DMS53 treated with DMSO at 0.1 percent for 48 hours (cell line): ENCODE measurements at regions not wholly inside any gene's neighbourhood (a gene's known extent, or its start where the extent isn't known, plus 50 kb on each side); places are given as distances from the start of the nearest gene placed in this dataset.

ENCODE experiments used
- DNase-seq: peaks from one replicate; lab custom pipeline; 2025; ENCODE audit not compliant: unreplicated experiment; lab: John Stamatoyannopoulos, UW

DNA sequence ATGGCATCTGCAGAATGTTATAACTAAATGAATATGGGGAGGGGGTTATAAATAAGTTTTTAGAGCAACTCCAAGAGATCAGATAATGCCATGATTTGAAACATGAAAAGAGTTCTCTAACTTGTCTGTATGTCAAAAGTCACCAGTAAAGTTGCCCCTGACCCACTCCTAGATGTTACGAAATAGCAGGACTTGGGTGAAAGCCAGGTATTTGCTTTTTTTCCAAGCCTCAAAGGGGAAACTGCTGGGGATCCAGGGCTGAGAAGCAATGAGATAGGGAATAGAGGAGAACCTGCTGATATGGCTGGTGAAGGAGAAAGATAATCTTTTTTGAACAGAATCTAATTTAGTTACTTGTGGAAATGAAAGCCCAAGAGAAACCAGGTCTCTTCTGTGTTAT lies 191.5 kb upstream of the CDH20 start:
- no peak for DNase-seq

DNA sequence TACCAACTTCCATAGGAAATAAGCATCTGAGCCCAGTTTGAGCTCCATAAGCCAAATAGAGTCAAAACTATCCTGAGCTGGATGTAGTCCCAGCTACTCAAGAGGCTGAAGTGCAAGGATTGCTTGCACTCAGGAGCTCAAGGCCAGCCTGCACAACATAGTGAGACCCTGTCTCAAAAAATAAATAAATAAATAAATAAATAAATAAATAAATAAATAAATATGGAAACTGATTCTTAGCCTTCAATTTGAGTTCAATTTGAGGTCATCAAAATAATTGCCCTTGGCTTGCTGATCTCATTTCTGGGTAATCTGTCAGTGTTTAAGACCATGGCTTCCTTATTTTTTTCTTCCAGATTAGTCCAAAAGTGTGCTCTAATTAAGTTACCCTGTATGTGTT lies 184.9 kb upstream of the CDH20 start:
- DNase-seq = no peak

DNA sequence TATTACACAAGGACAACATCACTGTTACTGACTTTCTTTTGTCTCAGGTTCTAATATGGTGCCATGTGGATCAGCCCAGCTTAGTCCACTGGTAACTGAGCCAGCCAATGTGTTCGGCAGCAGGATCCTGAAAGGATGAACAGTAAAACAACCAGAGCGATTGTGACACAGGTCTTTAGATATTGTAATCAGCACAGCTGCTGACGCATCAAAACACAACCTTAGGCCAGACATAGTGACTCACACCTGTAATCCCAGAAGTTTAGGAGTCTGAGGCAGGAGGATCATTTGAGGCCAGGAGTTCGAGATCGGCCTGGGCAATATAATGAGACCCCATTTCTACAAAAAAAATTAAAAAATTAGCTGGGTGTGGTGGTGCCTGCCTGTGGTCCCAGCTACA lies 183.4 kb upstream of the CDH20 start:
- DNase-seq = no peak

DNA sequence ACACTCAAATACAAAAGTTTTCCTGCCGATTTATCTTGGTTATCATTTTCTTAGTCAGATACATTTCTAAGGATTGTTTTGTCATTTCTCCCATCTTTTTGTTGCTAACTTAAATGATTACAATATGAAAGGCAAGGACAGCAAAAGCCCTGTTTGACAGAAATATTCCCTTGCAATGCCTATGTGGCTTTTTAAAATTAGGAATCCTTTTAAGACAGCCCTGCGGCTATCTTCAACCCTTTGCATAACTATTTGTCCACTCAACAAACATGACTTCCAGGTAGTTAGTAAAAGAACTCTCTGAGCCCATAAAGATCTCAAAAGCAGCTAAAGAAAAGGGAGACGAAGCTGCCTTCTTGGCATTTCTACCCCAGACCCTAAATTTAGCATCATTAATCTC lies 179.7 kb upstream of the CDH20 start:
- no peak for DNase-seq

DNA sequence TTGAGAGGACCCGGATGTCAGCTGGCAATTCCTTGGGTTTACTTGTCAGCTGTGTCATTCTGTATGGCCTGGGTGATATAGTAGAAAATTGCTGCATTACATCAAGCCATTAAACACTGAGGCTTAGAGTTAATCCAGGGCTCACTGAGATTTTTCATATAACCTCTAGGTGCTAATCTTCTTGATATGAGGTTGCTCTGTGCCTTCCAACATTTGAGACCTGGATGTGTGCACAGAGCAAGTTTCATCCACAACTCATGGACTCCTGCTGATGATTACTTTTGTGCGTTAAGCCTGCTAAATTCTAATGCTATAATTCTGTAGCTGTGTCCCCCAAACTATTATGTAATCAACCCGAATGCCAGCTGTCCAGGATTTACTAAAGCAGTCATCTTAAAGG lies 178.4 kb upstream of the CDH20 start:
- no peak for DNase-seq

DNA sequence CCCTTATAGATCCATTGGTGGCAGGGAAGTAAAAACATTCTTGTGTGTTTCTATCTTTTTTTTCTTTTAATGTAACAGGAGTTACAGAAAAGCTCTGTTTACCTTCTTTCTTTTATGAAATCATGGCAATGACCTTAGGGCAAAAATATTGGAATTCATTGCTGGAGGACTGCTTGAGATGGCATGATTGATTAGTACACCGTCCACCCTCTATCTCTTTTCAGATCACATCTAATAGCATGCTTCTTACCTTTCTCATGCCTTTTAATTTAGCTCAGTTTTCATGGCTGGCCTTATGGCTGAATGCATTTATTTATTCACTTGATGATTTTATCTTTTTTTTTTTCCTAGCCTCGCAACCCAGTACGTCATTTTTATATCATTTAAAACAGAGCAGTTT lies 177.6 kb upstream of the CDH20 start:
- no peak for DNase-seq

DNA sequence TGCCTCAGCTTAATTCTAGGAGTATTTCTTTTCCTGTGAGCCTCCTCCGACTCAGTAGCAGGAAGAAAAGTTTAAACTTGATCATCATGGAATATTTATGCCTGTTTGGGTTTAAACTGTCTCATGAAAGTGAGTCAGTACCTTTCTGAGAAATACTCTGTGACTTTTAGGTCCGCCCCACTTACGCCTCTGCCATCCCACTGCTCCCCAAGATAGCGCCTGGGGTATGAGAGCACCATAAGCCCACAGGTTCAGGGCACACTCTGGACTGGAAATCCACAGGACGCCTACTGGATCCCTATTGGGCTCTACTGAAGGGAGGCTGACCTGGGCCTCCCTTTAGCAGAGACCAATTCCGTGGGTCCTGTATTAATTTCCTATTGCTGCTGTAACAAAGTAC lies 175.8 kb upstream of the CDH20 start:
- no peak for DNase-seq

DNA sequence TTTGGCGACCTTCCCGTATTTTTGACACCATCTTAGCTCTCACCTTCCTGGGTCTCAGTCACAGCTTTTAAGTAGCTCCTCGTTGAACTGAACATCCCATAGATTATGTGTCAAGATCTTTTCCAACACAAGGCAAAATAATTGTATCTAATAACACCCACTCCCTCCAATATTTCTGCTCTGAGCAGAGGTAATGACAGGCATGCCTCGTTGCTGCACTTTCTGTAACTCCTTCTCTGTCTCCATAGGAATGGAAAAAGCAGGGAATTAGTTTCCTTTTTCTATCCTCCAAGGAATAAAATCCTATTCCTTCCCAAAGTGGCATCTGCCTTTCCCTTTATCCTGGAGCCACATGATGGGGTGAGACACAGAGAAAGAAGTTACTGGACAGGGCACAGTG lies 174.0 kb upstream of the CDH20 start:
- DNase-seq = no peak

DNA sequence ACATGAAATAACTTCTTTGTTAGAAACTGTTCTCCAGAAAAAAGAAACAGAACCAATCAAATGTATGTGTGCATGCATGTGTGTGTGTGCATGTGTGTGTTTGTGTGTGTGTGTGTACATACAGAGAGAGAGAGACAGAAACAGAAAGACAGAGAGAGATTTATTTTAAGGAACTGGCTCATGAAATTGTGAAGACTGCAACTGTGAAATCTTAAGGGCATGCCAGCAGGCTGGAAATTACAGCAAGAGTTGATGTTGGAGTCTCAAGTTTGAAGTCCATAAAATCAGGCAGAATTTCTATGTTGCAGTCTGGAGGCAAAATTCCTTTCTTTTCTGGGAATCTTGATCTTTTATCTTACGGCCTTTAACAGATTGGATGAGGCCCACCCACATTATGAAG lies 168.9 kb upstream of the CDH20 start:
- DNase-seq = no peak

DNA sequence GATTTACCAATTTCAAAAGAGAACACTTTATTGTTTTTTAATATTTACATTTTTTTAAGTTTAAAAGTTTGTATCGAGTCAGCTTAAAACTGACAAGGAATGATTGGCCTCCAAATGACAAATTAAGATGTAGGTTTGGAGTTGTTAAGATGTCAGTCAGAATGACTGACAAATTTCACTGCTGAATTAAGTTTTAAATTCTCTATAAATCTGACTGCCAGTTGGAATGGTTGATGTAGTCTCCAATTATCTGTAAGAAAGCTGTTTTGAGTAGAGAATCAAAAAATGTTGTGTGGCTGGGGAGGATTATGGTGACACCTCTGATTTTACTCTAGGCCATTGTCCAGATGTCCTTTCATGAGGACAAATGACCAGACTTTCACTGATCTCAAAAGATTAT lies 165.3 kb upstream of the CDH20 start:
- DNase-seq = no peak

DNA sequence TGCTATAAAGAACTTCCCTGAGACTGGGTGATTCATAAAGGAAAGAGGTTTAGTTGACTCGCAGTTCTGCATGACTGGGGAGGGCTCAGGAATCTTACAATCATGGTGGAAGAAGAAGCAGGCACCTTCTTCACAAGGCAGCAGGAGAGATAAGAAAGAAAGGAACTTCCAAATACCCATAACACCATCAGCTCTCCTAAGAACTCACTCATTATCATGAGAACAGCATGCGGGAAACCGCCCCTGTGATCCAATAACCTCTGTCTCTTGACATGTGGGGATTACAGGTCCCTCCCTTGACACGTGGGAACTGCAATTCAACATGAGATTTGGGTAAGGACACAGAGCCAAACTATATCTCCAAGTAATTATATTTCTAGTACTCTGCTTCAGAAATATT lies 163.8 kb upstream of the CDH20 start:
- no peak for DNase-seq

DNA sequence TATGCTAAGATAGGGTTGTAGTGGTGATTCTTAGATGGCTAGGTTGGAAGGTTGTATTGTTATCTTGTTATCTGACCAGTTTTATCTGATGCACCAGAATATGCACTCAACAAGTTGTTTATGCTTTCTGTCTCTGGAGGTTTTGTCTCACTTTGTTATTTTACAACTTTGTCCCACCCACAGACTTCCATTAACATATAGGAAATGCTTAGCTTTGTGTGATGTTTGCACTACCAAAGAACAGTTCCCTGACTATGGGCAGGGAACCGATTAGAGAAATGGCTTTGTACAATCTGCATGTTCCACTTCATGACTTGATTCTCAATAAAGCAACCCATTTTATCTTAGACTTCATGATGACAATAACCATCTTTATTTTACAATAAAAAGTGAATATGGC lies 160.6 kb upstream of the CDH20 start:
- no peak for DNase-seq

DNA sequence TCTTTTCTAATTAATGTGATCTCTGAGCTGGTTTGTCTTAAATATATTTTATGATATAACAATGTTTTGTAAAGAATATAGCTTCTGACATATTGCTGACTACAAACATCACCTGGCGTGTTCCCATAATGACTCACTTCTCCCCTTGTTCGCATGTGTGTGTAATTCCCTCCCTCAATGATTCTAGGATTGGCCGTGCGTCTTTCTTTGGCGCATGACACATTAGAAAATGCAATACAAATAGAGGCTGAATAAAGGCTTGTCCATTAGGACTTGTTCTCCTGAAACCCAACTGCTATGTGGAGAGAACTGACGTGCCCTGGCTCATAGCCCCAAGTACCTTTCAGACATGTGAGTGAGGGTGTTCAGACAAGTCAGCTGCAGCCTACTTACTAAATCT lies 159.7 kb upstream of the CDH20 start:
- no peak for DNase-seq

DNA sequence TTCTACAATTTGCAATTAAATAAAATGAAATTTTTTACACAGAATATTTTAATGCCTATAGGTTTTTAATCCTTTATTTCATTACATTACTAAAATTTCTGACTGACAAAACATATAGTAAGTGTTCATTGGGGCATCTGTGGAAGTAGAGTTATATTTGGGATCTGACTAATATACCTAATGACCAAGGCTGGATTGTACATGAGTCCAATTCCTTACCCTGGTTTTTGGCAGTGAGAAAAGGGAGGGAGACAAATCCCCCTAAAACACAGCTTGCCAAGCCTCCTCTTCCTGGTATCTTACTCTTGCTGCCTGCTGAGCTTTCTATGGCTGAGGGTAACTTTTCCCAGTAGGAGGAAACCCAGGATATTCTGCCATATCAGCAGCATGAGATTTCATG lies 149.4 kb upstream of the CDH20 start:
- no peak for DNase-seq

DNA sequence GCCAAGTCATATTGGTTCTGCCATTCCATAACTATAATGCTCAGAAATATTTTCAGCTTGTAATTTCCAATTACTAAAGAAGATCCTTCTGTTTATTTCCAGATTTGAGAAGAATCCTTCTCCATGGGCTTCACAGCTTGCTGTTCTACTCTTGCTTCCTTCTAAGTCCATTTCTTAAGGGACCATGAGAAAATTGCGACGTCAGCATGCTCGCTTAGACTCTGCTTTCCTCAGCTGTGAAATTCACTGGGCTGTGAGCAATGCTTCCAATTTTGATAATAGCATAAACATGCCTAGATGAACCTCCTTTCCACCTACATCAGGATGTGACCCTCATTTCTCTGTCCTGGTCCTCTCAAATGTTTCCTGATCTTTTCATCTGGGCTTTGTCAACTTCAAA lies 145.3 kb upstream of the CDH20 start:
- DNase-seq = no peak

DNA sequence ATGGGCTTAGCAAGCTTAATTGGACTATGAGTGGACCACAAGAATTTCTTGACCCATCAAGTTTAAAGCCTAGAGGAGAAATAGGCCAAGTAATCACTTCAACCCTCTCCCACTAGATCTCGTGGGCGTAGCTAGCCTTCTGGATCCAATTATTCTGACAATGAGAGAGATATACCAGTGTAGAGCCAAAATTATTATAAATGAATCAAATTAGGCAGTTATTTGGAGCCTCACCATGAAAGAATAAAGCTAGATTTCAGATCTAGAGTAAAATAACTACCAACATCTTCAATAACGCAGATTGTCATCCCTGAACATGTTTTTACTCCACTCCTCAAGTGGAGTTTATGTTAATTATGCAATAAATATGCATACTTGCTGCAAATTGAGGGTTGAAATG lies 143.9 kb upstream of the CDH20 start:
- no peak for DNase-seq

DNA sequence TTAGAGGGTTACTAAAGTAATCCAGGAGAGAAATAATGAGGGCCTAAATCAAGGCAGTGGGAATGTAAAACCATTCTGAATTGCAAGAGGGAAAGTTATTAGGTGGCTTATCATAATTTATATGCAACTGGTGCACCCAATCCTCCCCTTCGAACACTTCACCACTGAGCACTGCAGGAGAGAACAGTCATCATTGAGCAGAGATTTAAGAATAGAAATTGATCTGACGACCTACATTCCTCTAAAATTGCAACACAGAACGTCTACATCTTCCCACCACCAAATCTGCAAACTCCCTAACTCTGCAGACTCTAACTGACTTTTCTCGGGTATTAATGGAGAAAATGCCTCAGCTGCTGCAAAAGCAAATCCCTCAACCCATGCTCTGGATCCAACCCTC lies 138.5 kb upstream of the CDH20 start:
- DNase-seq = no peak

DNA sequence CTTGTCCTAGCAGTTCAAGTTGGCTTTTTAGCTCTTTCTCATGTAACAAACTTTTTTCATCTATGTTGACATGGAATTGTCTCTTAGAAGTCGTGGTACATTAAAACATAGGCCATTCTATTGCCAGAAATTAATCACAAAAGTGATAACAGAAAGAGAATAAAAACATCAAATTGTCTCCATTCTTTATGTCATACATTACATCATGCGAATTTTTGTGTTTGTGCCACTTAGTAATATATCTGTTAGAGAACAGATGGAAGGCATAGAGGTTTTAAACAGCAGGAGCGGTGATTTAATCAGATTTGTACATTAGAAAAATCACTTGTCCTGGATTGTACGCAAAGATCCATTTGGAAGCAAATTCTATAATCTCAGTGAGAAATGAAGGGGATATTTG lies 136.5 kb upstream of the CDH20 start:
- no peak for DNase-seq

DNA sequence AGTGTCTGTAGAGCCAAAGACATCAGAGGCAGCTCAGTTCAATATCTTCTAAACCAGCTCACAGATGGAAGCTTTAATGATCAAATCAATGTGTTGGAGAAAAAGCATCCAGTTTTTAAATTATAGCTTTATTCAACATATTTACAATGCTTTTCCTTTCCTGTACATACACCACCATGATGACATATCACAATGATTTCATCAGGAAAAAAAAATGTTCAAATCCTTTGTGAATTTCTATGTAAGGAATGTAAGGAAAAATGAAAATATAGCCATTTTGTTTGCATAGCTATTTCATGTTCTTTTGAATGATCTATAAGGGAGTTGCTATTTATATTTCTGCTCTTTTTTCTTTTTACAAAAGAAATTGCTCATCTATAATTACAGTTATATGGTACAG lies 134.7 kb upstream of the CDH20 start:
- DNase-seq = no peak

DNA sequence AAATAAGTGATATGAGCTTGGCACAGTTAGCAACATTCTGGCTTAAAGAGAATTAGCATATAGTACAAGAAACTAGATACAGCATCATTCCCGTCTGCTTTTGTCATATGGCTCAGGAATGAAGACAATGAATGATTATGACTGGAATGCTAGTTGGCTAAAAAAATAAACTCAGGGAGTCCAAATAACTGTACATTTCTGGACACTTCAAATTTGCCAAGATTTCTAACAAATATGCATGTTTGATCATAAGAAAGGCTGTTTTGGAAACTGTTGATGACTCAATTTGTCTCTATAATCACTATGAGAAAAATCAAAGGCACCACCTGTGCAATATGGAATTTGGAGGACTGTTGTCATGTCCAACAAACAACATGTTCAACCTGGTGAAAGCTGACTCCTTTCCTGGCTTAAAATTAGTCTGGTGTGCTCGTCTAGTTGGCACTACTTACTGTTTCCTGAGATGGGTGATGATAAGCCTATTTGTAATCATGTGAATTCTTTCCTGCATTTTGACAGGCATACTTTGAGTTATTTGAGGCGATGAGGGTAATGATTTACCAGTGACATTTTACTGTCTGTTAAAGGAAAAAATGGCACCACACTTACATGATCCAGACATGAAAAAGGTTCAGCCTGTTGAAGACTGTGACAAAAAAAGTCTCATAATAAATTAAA lies 133.9 kb upstream of the CDH20 start:
- no peak for DNase-seq

DNA sequence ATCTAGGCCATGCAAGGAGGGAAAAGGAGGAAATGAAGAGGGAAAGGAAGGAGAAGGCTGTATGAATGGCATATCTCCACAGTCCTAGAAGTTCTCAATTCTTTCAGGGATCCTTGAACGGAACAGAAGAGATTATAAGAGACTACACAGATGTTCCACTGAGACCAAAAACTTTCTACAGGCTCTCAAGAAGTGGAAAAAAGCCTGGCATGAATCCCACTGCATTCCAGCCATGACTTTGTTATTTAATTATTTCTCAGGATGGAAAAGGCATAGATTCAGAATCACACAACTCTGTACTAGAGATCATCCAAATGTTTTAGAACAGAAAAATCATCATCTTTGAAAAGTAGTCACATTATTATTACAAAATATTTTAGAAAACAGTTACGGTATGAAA lies 131.7 kb upstream of the CDH20 start:
- no peak for DNase-seq

DNA sequence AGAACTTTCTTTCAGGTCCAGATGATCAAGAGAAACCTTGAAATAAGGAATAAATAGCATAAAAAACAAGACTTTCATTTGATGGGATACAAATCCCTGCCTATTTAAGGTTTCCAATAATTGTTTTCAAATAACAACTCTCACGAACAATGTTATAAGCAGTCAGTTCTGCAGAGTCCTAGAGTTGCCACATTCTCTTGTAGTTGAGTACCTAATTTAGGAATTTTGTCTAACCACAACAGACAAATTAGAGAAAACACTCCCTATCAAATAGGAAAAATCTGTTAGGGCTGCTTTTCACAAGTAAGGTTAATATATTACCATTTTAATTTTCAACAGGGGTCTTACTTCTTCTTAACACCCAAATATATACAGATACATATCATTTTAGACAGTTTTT lies 130.1 kb upstream of the CDH20 start:
- no peak for DNase-seq

DNA sequence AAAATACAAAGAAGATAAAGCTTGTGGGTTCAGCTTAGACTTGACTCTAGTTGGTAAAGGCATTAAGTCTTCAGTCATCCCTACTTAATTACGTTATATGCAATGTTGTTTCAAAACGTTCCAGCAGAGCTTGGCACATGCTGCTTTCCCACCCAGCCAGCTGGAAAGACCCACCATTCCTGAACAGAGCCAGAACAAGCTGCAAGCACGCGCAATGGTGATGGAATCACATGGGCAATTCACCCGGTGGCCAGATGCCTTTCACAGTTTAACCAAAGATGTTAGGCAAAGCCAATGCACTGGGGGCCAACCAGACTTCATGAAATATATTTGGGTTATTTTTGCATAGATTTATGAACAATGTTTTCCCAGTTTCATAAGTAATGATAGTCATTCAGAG lies 123.4 kb upstream of the CDH20 start:
- no peak for DNase-seq

DNA sequence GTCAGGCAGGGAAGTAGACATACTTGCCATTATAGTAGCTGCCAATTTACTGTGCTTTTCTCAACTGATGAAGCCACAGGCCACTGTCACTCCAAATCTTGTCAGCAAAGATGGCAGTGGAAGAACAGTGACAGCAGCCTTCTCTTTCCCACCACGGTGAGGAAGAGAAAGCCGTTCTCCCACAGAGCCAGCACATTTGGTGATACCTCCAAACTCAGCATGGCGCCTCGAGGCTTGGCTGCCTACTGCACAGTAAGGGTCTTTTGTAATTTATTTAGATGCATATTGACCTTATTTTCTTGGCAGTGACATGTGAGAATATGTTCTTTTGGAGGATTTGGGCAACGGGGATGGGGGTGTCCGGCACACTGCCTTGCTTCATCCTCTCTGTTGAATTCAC lies 117.2 kb upstream of the CDH20 start:
- DNase-seq = no peak
